Activated T-cell treated with anti-CD3 and anti-CD28 coated beads, Interleukin-2, amount 50 U/mL, for 72 hours (primary cell): ENCODE measurements at regions not wholly inside any gene's neighbourhood (a gene's known extent, or its start where the extent isn't known, plus 50 kb on each side); places are given as distances from the start of the nearest gene placed in this dataset.

Source experiments
- ATAC-seq, 2 donors: fragments of 150-1000 bp; cut with Tn5 transposase; replicated peaks in 1 of 2; 2 replicates each; pipeline ENCODE4 v1.10.0; 2021; ENCODE audit warnings: moderate library complexity in 2 of 2, mild to moderate bottlenecking in 1 of 2
- DNase-seq, 2 donors: peaks; one replicate each; pipeline ENCODE4 v3.0.0; 2021 to 2022; ENCODE audit warnings: mixed read lengths in 1 of 2
- H3K27ac Mint-ChIP-seq: one replicate; pipeline ENCODE4 v1.8.0; 2022; ENCODE audit warnings: mild to moderate bottlenecking, moderate library complexity, mixed read lengths
- H3K27me3 Mint-ChIP-seq: one replicate; pipeline ENCODE4 v1.8.0; 2022; ENCODE audit warnings: low read depth, mixed read lengths
- H3K36me3 Mint-ChIP-seq, 2 donors: one replicate each; pipeline ENCODE4 v1.8.0; 2022; ENCODE audit warnings: mixed read lengths in 2 of 2, mild to moderate bottlenecking in 1 of 2; ENCODE audit not compliant: insufficient read depth in 2 of 2
- H3K4me1 Mint-ChIP-seq: one replicate; pipeline ENCODE4 v1.8.0; 2022; ENCODE audit warnings: low read depth, mixed read lengths
- H3K4me3 Mint-ChIP-seq, 2 donors: one replicate each; pipeline ENCODE4 v1.8.0; 2022; ENCODE audit warnings: mild to moderate bottlenecking in 2 of 2, mixed read lengths in 2 of 2, moderate library complexity in 2 of 2
- H3K9me3 Mint-ChIP-seq, 2 donors: one replicate each; pipeline ENCODE4 v1.8.0; 2022; ENCODE audit warnings: mixed read lengths in 2 of 2

DNA sequence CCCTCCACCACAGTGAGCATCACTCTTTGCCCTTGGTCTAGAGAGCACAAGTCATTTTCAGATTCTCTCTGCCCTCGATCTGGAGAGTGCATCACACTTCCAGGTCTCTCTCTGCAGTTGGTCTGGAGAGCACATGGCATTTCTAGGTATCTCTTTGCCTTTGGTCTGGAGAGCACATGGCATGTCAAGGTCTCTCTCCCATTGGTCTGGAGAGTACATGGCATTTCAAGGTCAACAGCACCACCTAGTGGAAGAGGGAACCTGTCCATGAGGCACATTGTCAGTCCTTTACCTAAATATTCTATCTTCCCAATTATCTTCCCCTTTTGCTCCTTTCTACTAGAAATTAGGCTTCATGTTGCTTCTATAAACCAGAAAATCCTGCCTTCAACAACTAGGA lies 1139.4 kb downstream of the XPNPEP1 start:
- peaks cover 10 to 14% of the 10 kb centered on the region in 2 donors for H3K9me3 Mint-ChIP-seq
- no peak overlapping the region for H3K4me3 Mint-ChIP-seq
- ATAC-seq: no peak
- no peaks in the 10 kb centered on the region for H3K4me1 Mint-ChIP-seq
- H3K27me3 Mint-ChIP-seq: no peaks in the 10 kb centered on the region
- no peaks in the 10 kb centered on the region for H3K36me3 Mint-ChIP-seq
- H3K27ac Mint-ChIP-seq: no peak overlapping the region
- DNase-seq: peak; percentile 13 to 16

GRCh38 chr10:108782411-108782810 lies 1140.9 kb downstream of the XPNPEP1 start:
- Mint-ChIP-seq H3K4me3 (no peak overlapping the region), H3K9me3 (peaks cover 11 to 16% of the 10 kb centered on the region in 2 donors)

DNA sequence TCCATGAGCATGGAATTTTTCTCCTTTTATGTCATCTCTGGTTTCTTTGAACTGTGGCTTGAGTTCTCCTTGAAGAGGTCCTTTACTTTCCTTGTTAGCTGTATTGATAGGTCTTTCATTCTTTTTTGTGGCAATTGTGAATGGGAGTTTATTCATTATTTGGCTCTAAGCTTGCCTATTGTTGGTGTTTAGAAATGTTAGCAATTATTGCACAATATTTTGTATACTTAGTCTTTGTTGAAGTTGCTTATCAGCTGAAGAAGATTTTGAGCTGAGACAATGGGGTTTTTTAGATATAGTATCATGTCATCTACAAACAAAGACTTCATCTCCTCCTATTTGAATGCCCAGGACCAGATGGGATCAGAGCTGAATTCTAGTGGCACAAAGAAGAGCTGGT lies 1143.8 kb downstream of the XPNPEP1 start:
- no peak for DNase-seq
- H3K27me3 Mint-ChIP-seq: no peaks in the 10 kb centered on the region
- no peak overlapping the region for H3K27ac Mint-ChIP-seq
- no peaks in the 10 kb centered on the region for H3K4me1 Mint-ChIP-seq
- H3K36me3 Mint-ChIP-seq: no peaks in the 10 kb centered on the region
- no peak for ATAC-seq
- H3K4me3 Mint-ChIP-seq: no peak overlapping the region
- peaks cover 6 to 9% of the 10 kb centered on the region in 2 donors for H3K9me3 Mint-ChIP-seq

More at GRCh38 chr10:108782411-108782810, 1140.9 kb downstream of the XPNPEP1 start:
- H3K4me1 Mint-ChIP-seq: no peaks in the 10 kb centered on the region
- H3K36me3 Mint-ChIP-seq: no peaks in the 10 kb centered on the region
- H3K27ac Mint-ChIP-seq: no peak overlapping the region
- ATAC-seq: no peak
- H3K27me3 Mint-ChIP-seq: no peaks in the 10 kb centered on the region
- DNase-seq: no peak

- DNase-seq (no peak), ATAC-seq (no peak)
- Mint-ChIP-seq H3K36me3 (no peaks in the 10 kb centered on the region), H3K27me3 (no peaks in the 10 kb centered on the region), H3K4me1 (no peaks in the 10 kb centered on the region), H3K4me3 (no peak overlapping the region), H3K27ac (no peak overlapping the region), H3K9me3 (peaks cover 2 to 4% of the 10 kb centered on the region in 2 donors)
These were observed 1147.3 kb downstream of the XPNPEP1 start for GRCh38 chr10:108775911-108776475.

DNA sequence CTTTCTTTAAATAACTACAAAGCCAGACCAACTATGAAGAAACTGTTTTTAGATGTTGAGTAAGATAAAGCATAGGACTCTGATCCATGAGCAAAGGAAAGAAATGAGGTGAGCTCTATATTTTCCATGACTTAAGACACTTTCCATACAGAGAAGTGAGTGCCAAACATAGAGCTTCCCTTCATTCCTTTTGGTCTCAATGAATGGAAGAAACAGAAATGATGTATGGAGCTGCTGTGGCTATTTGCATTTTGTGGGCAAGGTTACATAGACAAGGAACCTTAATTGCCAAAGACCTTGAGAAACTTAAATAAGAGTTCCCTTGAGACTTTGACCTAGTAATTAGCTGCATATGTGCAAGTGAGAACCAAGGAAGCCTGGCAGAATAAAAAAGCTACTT lies 1152.2 kb downstream of the XPNPEP1 start:
- Mint-ChIP-seq H3K27ac (no peak overlapping the region), H3K9me3 (peaks cover 2 to 5% of the 10 kb centered on the region in 2 donors), H3K4me1 (no peaks in the 10 kb centered on the region), H3K4me3 (no peak overlapping the region), H3K36me3 (no peaks in the 10 kb centered on the region), H3K27me3 (no peaks in the 10 kb centered on the region)
- DNase-seq (no peak), ATAC-seq (no peak)

DNA sequence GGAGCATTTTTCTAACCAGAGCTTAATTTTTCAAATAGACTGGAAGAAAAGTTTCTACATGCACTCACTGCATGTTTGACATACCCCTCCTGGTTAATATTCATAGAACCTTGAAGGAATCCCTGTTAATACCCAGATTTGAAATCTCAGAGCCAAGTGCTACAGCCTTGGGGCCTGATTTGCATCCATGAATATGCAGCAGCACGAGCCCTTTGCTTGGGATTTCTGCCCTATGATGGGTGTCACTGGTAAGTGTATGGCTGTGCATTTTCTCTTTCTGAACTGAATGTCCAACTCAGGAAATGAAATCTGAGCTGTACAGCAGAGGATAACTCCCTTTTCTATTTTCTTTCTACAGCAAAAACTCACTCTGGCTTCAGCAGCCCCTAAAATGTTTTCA lies 1157.5 kb downstream of the XPNPEP1 start:
- ATAC-seq: no peak
- Mint-ChIP-seq H3K27me3 (no peaks in the 10 kb centered on the region), H3K4me3 (no peak overlapping the region), H3K36me3 (no peaks in the 10 kb centered on the region), H3K27ac (no peak overlapping the region), H3K9me3 (peaks cover 2 to 5% of the 10 kb centered on the region in 2 donors), H3K4me1 (no peaks in the 10 kb centered on the region)
- DNase-seq: no peak

- no peaks in the 10 kb centered on the region for H3K4me1 Mint-ChIP-seq
- H3K27ac Mint-ChIP-seq: no peak overlapping the region
- H3K27me3 Mint-ChIP-seq: no peaks in the 10 kb centered on the region
- peaks cover 0 to 8% of the 10 kb centered on the region in 2 donors for H3K9me3 Mint-ChIP-seq
- no peaks in the 10 kb centered on the region for H3K36me3 Mint-ChIP-seq
- DNase-seq (no peak), ATAC-seq (no peak)
- no peak overlapping the region for H3K4me3 Mint-ChIP-seq
These were observed 1165.4 kb downstream of the XPNPEP1 start for GRCh38 chr10:108757946-108758345.

DNA sequence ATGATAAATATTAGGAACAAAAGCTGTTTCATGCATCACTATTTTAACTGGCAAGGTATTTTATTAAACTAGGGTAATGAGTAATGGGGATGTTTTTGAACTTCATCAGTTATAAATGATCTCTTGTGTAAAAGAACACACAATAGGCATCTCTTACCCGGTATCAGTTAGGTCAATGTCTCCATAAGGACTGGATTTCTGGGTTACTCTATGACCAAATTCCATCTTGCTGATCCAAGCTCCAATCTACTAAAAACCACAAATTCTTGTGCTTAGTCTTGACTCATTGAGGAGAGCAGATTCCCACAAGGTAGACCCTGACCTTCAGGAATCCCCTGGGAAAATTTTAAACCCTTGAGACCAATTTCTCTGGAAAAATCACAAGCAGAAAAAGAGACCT lies 1167.7 kb downstream of the XPNPEP1 start:
- ATAC-seq (no peak), DNase-seq (no peak)
- H3K27ac Mint-ChIP-seq: no peak overlapping the region
- H3K36me3 Mint-ChIP-seq: no peaks in the 10 kb centered on the region
- H3K9me3 Mint-ChIP-seq: peaks cover 1 to 8% of the 10 kb centered on the region in 2 donors
- H3K4me1 Mint-ChIP-seq: no peaks in the 10 kb centered on the region
- H3K4me3 Mint-ChIP-seq: no peak overlapping the region
- H3K27me3 Mint-ChIP-seq: no peaks in the 10 kb centered on the region

GRCh38 chr10:108753326-108753725 lies 1170.0 kb downstream of the XPNPEP1 start:
- no peaks in the 10 kb centered on the region for H3K27me3 Mint-ChIP-seq
- H3K9me3 Mint-ChIP-seq: peaks cover 1 to 3% of the 10 kb centered on the region in 2 donors
- ATAC-seq (no peak), DNase-seq (no peak)
- H3K4me1 Mint-ChIP-seq: no peaks in the 10 kb centered on the region
- H3K4me3 Mint-ChIP-seq: no peak overlapping the region
- H3K27ac Mint-ChIP-seq: no peak overlapping the region
- no peaks in the 10 kb centered on the region for H3K36me3 Mint-ChIP-seq

- no peak overlapping the region for H3K27ac Mint-ChIP-seq
- H3K9me3 Mint-ChIP-seq: peaks cover 3 to 10% of the 10 kb centered on the region in 2 donors
- no peak overlapping the region for H3K4me3 Mint-ChIP-seq
- no peaks in the 10 kb centered on the region for H3K27me3 Mint-ChIP-seq
- ATAC-seq (no peak), DNase-seq (no peak)
- H3K4me1 Mint-ChIP-seq: no peaks in the 10 kb centered on the region
- H3K36me3 Mint-ChIP-seq: no peaks in the 10 kb centered on the region
These were observed 1174.3 kb downstream of the XPNPEP1 start for GRCh38 chr10:108749042-108749441.

DNA sequence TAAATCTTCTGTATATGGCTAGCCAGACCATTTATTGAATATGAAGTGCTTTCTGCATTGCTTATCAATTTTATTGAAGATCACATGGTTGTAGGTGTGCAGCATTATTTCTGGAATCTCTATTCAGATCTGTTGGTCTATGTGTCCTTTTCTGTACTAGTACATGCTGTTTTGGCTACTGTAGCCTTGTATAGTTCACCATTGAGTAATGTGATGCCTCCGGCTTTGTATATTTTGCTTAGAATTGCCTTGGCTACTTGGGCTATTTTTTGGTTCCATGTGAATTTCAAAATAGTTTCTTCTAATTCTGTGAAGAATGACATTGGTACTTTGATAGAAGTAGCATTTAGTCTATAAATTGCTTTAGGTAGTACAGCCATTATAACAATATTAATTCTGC lies 1187.2 kb downstream of the XPNPEP1 start:
- Mint-ChIP-seq H3K9me3 (peaks cover 14 to 16% of the 10 kb centered on the region in 2 donors), H3K4me1 (no peaks in the 10 kb centered on the region), H3K4me3 (no peak overlapping the region), H3K36me3 (no peaks in the 10 kb centered on the region), H3K27ac (no peak overlapping the region), H3K27me3 (no peaks in the 10 kb centered on the region)
- ATAC-seq (no peak), DNase-seq (no peak)

DNA sequence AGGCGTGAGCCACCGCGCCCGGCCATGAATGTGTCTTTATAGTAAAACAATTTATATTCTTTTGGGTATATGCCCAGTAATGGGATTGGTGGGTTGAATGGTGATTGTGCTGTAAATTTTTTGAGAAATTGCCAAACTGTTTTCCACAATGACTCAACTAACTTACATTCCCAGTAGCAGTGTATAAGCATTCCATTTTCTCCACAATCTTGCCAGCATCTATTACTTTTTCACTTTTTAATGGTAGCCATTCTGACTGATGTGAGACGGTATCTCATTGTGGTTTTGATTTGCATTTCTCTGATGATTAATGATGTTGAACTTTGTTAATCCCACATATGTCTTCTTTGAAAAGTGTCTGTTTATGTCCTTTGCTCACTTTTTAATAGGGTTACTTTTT lies 1187.9 kb downstream of the XPNPEP1 start:
- no peaks in the 10 kb centered on the region for H3K4me1 Mint-ChIP-seq
- ATAC-seq: no peak
- no peak for DNase-seq
- no peaks in the 10 kb centered on the region for H3K36me3 Mint-ChIP-seq
- H3K4me3 Mint-ChIP-seq: no peak overlapping the region
- H3K9me3 Mint-ChIP-seq: peaks cover 15 to 16% of the 10 kb centered on the region in 2 donors
- H3K27ac Mint-ChIP-seq: no peak overlapping the region
- no peaks in the 10 kb centered on the region for H3K27me3 Mint-ChIP-seq

DNA sequence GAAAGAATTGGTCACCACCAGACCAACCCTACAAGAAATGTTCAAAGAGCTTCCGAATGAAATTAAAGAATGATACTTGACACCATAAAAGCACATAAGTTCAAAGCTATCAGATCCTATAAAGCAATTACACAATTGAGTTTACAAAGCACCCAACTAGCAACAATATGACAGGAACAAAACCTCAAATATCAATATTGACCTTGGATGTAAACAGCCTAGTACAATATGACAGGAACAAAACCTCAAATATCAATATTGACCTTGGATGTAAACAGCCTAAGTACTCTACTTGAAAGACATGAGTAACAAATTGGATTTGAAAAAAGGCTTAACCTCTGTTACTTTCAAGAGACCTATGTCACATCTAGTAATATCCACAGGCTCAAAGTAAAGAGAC lies 1201.4 kb downstream of the XPNPEP1 start:
- Mint-ChIP-seq H3K36me3 (peaks cover 0 to 1% of the 10 kb centered on the region in 2 donors), H3K4me3 (no peak overlapping the region), H3K27me3 (no peaks in the 10 kb centered on the region), H3K27ac (no peak overlapping the region), H3K9me3 (peaks cover 18 to 20% of the 10 kb centered on the region in 2 donors), H3K4me1 (no peaks in the 10 kb centered on the region)
- ATAC-seq (no peak), DNase-seq (no peak)

DNA sequence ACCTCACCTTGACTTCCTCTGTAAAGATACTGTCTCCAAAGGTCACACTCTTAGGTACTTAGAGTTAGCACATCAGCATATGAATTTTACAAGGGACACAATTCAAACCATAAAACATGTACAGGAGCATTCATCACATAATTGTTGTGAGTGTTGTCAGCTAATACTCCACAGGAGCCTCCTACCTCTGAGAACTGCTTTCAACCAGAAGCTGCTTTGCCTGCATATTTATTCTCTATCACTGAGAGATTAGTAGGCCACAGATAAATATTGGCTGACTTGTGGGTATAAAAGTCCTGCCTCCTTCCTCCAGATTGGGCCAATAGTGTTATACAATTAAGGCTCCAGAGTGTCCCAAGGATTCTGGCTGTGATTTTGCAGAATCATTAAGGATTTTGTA lies 1207.0 kb downstream of the XPNPEP1 start:
- Mint-ChIP-seq H3K27me3 (no peaks in the 10 kb centered on the region), H3K4me1 (no peaks in the 10 kb centered on the region), H3K36me3 (peaks cover 0 to 1% of the 10 kb centered on the region in 2 donors), H3K9me3 (peaks cover 18 to 21% of the 10 kb centered on the region in 2 donors), H3K27ac (no peak overlapping the region), H3K4me3 (no peak overlapping the region)
- ATAC-seq (no peak), DNase-seq (no peak)
